HCT116 (cell line): ENCODE measurements at regions not wholly inside any gene's neighbourhood (a gene's known extent, or its start where the extent isn't known, plus 50 kb on each side); places are given as distances from the start of the nearest gene placed in this dataset.

ENCODE experiments used
- CEBPB ChIP-seq: IDR thresholded peaks from 2 replicates; pipeline ENCODE4 v1.6.1; 2012; ENCODE audit warnings: low read depth
- CTCF ChIP-seq, 3 experiments: fragments of 200-600 bp in 1 of 3; sonication (generic) in 1 of 3; IDR thresholded peaks in 2 of 3; conservative IDR thresholded peaks in 1 of 3; 2 replicates each; pipeline ENCODE4 v1.5.1; 2012 to 2017; ENCODE audit warnings: low read depth in 2 of 3, low read length in 2 of 3, antibody characterized with exemption in 1 of 3, borderline replicate concordance in 1 of 3, control low read depth in 1 of 3, mild to moderate bottlenecking in 1 of 3, mixed read lengths in 1 of 3, mixed run types in 1 of 3, moderate library complexity in 1 of 3; ENCODE audit not compliant: insufficient read depth in 1 of 3
- EGR1 ChIP-seq: IDR thresholded peaks from 2 replicates; pipeline ENCODE4 v1.6.1; 2012; ENCODE audit warnings: low read depth
- EZH2phosphoT487 ChIP-seq: fragments of 200-600 bp; IDR thresholded peaks from 2 replicates; pipeline ENCODE4 v1.6.1; 2018; ENCODE audit warnings: antibody characterized with exemption, borderline replicate concordance
- JUND ChIP-seq: IDR thresholded peaks from 2 replicates; pipeline ENCODE4 v1.6.1; 2012
- POLR2A ChIP-seq: IDR thresholded peaks from 2 replicates; pipeline ENCODE4 v1.7.0; 2011; ENCODE audit warnings: borderline replicate concordance; ENCODE audit not compliant: insufficient read depth, insufficient read length; ENCODE audit errors: extremely low read depth
- POLR2AphosphoS5 ChIP-seq: IDR thresholded peaks from 2 replicates; pipeline ENCODE4 v1.6.1; 2011; ENCODE audit warnings: mild to moderate bottlenecking, low read depth, low read length, moderate library complexity
- RAD21 ChIP-seq: IDR thresholded peaks from 2 replicates; pipeline ENCODE4 v1.6.1; 2012; ENCODE audit warnings: low read depth, mild to moderate bottlenecking
- SIN3A ChIP-seq: IDR thresholded peaks from 2 replicates; pipeline ENCODE4 v1.6.1; 2012; ENCODE audit warnings: low read depth
- SRF ChIP-seq: IDR thresholded peaks from 2 replicates; pipeline ENCODE4 v1.6.1; 2012; ENCODE audit warnings: low read depth
- TCF7L2 ChIP-seq: IDR thresholded peaks from 2 replicates; pipeline ENCODE4 v1.7.0; 2011; ENCODE audit warnings: borderline replicate concordance, inconsistent platforms; ENCODE audit not compliant: insufficient read depth, insufficient read length; ENCODE audit errors: extremely low read depth
- ZFX ChIP-seq: fragments of 450-650 bp; IDR thresholded peaks from 2 replicates; pipeline ENCODE4 v1.6.1; 2017

GRCh38 chr5:75848077-75848476 is 130.8 kb upstream of the POC5 start:
- no peak for TF ChIP-seq CTCF (IDR thresholded peaks at IDR 0.05 in 2 of 3, conservative IDR thresholded peaks at IDR 0.05 in 1 of 3; ENCODE audit: borderline replicate concordance in 1 of 3, insufficient read depth in 1 of 3, low read depth in 2 of 3, low read length in 2 of 3)
- no peak for TF ChIP-seq POLR2A
- TF ChIP-seq EGR1 = no peak
- no peak for TF ChIP-seq SRF
- TF ChIP-seq CEBPB = no peak
- no peak for TF ChIP-seq TCF7L2
- no peak for TF ChIP-seq RAD21
- no peak for TF ChIP-seq EZH2phosphoT487
- TF ChIP-seq JUND = no peak
- TF ChIP-seq POLR2AphosphoS5 = no peak
- TF ChIP-seq ZFX = no peak
- no peak for TF ChIP-seq SIN3A
